Peyer's patch (tissue), 4 donors: ENCODE measurements at regions not wholly inside any gene's neighbourhood (a gene's known extent, or its start where the extent isn't known, plus 50 kb on each side); places are given as distances from the start of the nearest gene placed in this dataset.

ENCODE experiments used
- DNase-seq, 3 donors: peaks; one replicate each; pipeline ENCODE4 v3.0.0-alpha.2; 2017 to 2019
- H3K27ac ChIP-seq, 4 donors: fragments of 200-600 bp; sonication (generic); one replicate each; pipeline ENCODE4 v1.5.1; 2016 to 2019
- H3K27me3 ChIP-seq, 2 donors: fragments of 200-600 bp; sonication (generic); one replicate each; pipeline ENCODE4 v1.5.1; 2019
- H3K36me3 ChIP-seq, 3 donors: fragments of 200-600 bp; sonication (generic); one replicate each; pipeline ENCODE4 v1.5.1; 2016 to 2019
- H3K4me1 ChIP-seq, 4 donors: fragments of 200-600 bp; sonication (generic); one replicate each; pipeline ENCODE4 v1.5.1; 2016 to 2019
- H3K4me3 ChIP-seq, 4 donors: fragments of 200-600 bp; sonication (generic); 1 replicate in 3 of 4; 2 replicates in 1 of 4; pipeline ENCODE4 v1.5.1; 2016 to 2019; ENCODE audit warnings: mild to moderate bottlenecking in 1 of 4
- H3K9me3 ChIP-seq, 4 donors: fragments of 200-600 bp; sonication (generic); one replicate each; pipeline ENCODE4 v1.5.1; 2016 to 2019; ENCODE audit warnings: mild to moderate bottlenecking in 1 of 4
- CTCF ChIP-seq, 6 experiments: fragments of 450-650 bp in 4 of 6; fragments of 200-600 bp in 2 of 6; sonication (generic) in 1 of 6; IDR thresholded peaks; one replicate each; pipeline ENCODE4 v1.5.1; 2017 to 2019; ENCODE audit warnings: antibody characterized with exemption in 6 of 6, mild to moderate bottlenecking in 3 of 6, moderate library complexity in 1 of 6
- POLR2A ChIP-seq, 2 donors: fragments of 450-650 bp; IDR thresholded peaks; one replicate each; pipeline ENCODE4 v1.5.1; 2017; ENCODE audit warnings: antibody characterized with exemption in 2 of 2, mild to moderate bottlenecking in 2 of 2, moderate library complexity in 2 of 2

- H3K9me3 ChIP-seq: no peaks in the 10 kb centered on the region
- peak overlapping the region in 3 of 4 donors; percentile 52 to 70 (median 55) for H3K27ac ChIP-seq
- no peak for TF ChIP-seq POLR2A (IDR thresholded peaks at IDR 0.05)
- no peak for TF ChIP-seq CTCF (IDR thresholded peaks at IDR 0.05)
- no peaks in the 10 kb centered on the region for H3K36me3 ChIP-seq
- no peak overlapping the region for H3K4me3 ChIP-seq
- no peaks in the 10 kb centered on the region for H3K27me3 ChIP-seq
- H3K4me1 ChIP-seq: peaks cover 0 to 8% (median 0%) of the 10 kb centered on the region in 4 donors
- DNase-seq: no peak
Observed at GRCh38 chr3:72171463-72171881, 386.5 kb upstream of the PROK2 start.

- Histone ChIP-seq H3K27ac (no peak overlapping the region), H3K36me3 (no peaks in the 10 kb centered on the region), H3K27me3 (no peaks in the 10 kb centered on the region), H3K4me3 (no peak overlapping the region), H3K4me1 (peaks cover 0 to 6% (median 0%) of the 10 kb centered on the region in 4 donors), H3K9me3 (no peaks in the 10 kb centered on the region)
- TF ChIP-seq POLR2A (IDR thresholded peaks at IDR 0.05) (no peak), CTCF (IDR thresholded peaks at IDR 0.05) (no peak)
- no peak for DNase-seq
Observed at GRCh38 chr3:72169561-72170472, 384.9 kb upstream of the PROK2 start.

- H3K27me3 ChIP-seq: no peaks in the 10 kb centered on the region
- no peaks in the 10 kb centered on the region for H3K9me3 ChIP-seq
Observed at GRCh38 chr3:72169120-72169519, 384.2 kb upstream of the PROK2 start.

GRCh38 chr3:72165808-72166207 lies 380.9 kb upstream of the PROK2 start:
- DNase-seq: no peak
- H3K27me3 ChIP-seq: no peaks in the 10 kb centered on the region
- H3K9me3 ChIP-seq: no peaks in the 10 kb centered on the region
- TF ChIP-seq POLR2A (IDR thresholded peaks at IDR 0.05): no peak
- TF ChIP-seq CTCF (IDR thresholded peaks at IDR 0.05): no peak
- H3K36me3 ChIP-seq: no peaks in the 10 kb centered on the region
- H3K27ac ChIP-seq: no peak overlapping the region
- H3K4me1 ChIP-seq: peaks cover 0 to 5% (median 0%) of the 10 kb centered on the region in 4 donors
- H3K4me3 ChIP-seq: no peak overlapping the region

More at GRCh38 chr3:72169120-72169519, 384.2 kb upstream of the PROK2 start:
- H3K4me1 ChIP-seq: peaks cover 0 to 6% (median 0%) of the 10 kb centered on the region in 4 donors
- H3K36me3 ChIP-seq: no peaks in the 10 kb centered on the region
- H3K4me3 ChIP-seq: no peak overlapping the region
- TF ChIP-seq POLR2A (IDR thresholded peaks at IDR 0.05): no peak
- no peak for TF ChIP-seq CTCF (IDR thresholded peaks at IDR 0.05)
- H3K27ac ChIP-seq: no peak overlapping the region
- DNase-seq: no peak

- Histone ChIP-seq H3K9me3 (no peaks in the 10 kb centered on the region), H3K36me3 (no peaks in the 10 kb centered on the region), H3K27me3 (no peaks in the 10 kb centered on the region), H3K27ac (no peak overlapping the region), H3K4me3 (no peak overlapping the region), H3K4me1 (peaks cover 0 to 5% (median 0%) of the 10 kb centered on the region in 4 donors)
- DNase-seq: no peak
- TF ChIP-seq CTCF (IDR thresholded peaks at IDR 0.05) (no peak), POLR2A (IDR thresholded peaks at IDR 0.05) (no peak)
Observed at GRCh38 chr3:72165317-72165716, 380.4 kb upstream of the PROK2 start.
